Activated T-cell treated with anti-CD3 and anti-CD28 coated beads, Interleukin-2, amount 50 U/mL, for 72 hours (primary cell): ENCODE measurements at regions not wholly inside any gene's neighbourhood (a gene's known extent, or its start where the extent isn't known, plus 50 kb on each side); places are given as distances from the start of the nearest gene placed in this dataset.
"Not testable (repeated sequence)": the region's sequence is repeated elsewhere in the genome, so short reads cannot be mapped to it uniquely, and the experiment has no call there.

Experiments
- ATAC-seq, 2 donors: fragments of 150-1000 bp; cut with Tn5 transposase; replicated peaks in 1 of 2; 2 replicates each; pipeline ENCODE4 v1.10.0; 2021; ENCODE audit warnings: moderate library complexity in 2 of 2, mild to moderate bottlenecking in 1 of 2
- DNase-seq, 2 donors: peaks; one replicate each; pipeline ENCODE4 v3.0.0; 2021 to 2022; ENCODE audit warnings: mixed read lengths in 1 of 2
- H3K27ac Mint-ChIP-seq: one replicate; pipeline ENCODE4 v1.8.0; 2022; ENCODE audit warnings: mild to moderate bottlenecking, moderate library complexity, mixed read lengths
- H3K27me3 Mint-ChIP-seq: one replicate; pipeline ENCODE4 v1.8.0; 2022; ENCODE audit warnings: low read depth, mixed read lengths
- H3K36me3 Mint-ChIP-seq, 2 donors: one replicate each; pipeline ENCODE4 v1.8.0; 2022; ENCODE audit warnings: mixed read lengths in 2 of 2, mild to moderate bottlenecking in 1 of 2; ENCODE audit not compliant: insufficient read depth in 2 of 2
- H3K4me1 Mint-ChIP-seq: one replicate; pipeline ENCODE4 v1.8.0; 2022; ENCODE audit warnings: low read depth, mixed read lengths
- H3K4me3 Mint-ChIP-seq, 2 donors: one replicate each; pipeline ENCODE4 v1.8.0; 2022; ENCODE audit warnings: mild to moderate bottlenecking in 2 of 2, mixed read lengths in 2 of 2, moderate library complexity in 2 of 2
- H3K9me3 Mint-ChIP-seq, 2 donors: one replicate each; pipeline ENCODE4 v1.8.0; 2022; ENCODE audit warnings: mixed read lengths in 2 of 2

- no peak overlapping the region for H3K4me3 Mint-ChIP-seq
- DNase-seq: no peak
- H3K4me1 Mint-ChIP-seq: no peaks in the 10 kb centered on the region
- no peaks in the 10 kb centered on the region for H3K27me3 Mint-ChIP-seq
- ATAC-seq: no peak
- H3K9me3 Mint-ChIP-seq: peaks cover 0 to 2% of the 10 kb centered on the region in 2 donors
- no peak overlapping the region for H3K27ac Mint-ChIP-seq
- no peaks in the 10 kb centered on the region for H3K36me3 Mint-ChIP-seq
Measured at GRCh38 chr1:60668585-60668984, 413.8 kb upstream of the NFIA start.

- H3K9me3 Mint-ChIP-seq: peaks cover 0 to 2% of the 10 kb centered on the region in 2 donors
- no peaks in the 10 kb centered on the region for H3K27me3 Mint-ChIP-seq
- H3K4me3 Mint-ChIP-seq: no peak overlapping the region
- ATAC-seq: no peak
- no peaks in the 10 kb centered on the region for H3K4me1 Mint-ChIP-seq
- no peak for DNase-seq
- H3K27ac Mint-ChIP-seq: no peak overlapping the region
- no peaks in the 10 kb centered on the region for H3K36me3 Mint-ChIP-seq
Measured at GRCh38 chr1:60665311-60665710, 417.1 kb upstream of the NFIA start.

GRCh38 chr1:60664086-60664625 is 418.2 kb upstream of the NFIA start:
- no peaks in the 10 kb centered on the region for H3K36me3 Mint-ChIP-seq
- H3K4me3 Mint-ChIP-seq: no peak overlapping the region
- DNase-seq (no peak), ATAC-seq (no peak)
- H3K27me3 Mint-ChIP-seq: no peaks in the 10 kb centered on the region
- H3K27ac Mint-ChIP-seq: no peak overlapping the region
- H3K9me3 Mint-ChIP-seq: no peaks in the 10 kb centered on the region
- no peaks in the 10 kb centered on the region for H3K4me1 Mint-ChIP-seq

GRCh38 chr1:60662486-60663044 is 419.8 kb upstream of the NFIA start:
- Mint-ChIP-seq H3K4me3 (no peak overlapping the region), H3K4me1 (no peaks in the 10 kb centered on the region), H3K36me3 (no peaks in the 10 kb centered on the region), H3K27ac (no peak overlapping the region), H3K27me3 (no peaks in the 10 kb centered on the region), H3K9me3 (no peaks in the 10 kb centered on the region)
- DNase-seq: no peak
- no peak for ATAC-seq

GRCh38 chr1:60657926-60658325 is 424.4 kb upstream of the NFIA start:
- H3K36me3 Mint-ChIP-seq: no peaks in the 10 kb centered on the region

GRCh38 chr1:60655679-60656355 is 426.5 kb upstream of the NFIA start:
- H3K27me3 Mint-ChIP-seq: no peaks in the 10 kb centered on the region
- no peaks in the 10 kb centered on the region for H3K4me1 Mint-ChIP-seq
- no peaks in the 10 kb centered on the region for H3K36me3 Mint-ChIP-seq
- H3K4me3 Mint-ChIP-seq: no peak overlapping the region
- ATAC-seq (no peak), DNase-seq (no peak)
- H3K27ac Mint-ChIP-seq: no peak overlapping the region
- peaks cover 2 to 3% of the 10 kb centered on the region in 2 donors for H3K9me3 Mint-ChIP-seq

More at GRCh38 chr1:60657926-60658325, 424.4 kb upstream of the NFIA start:
- H3K9me3 Mint-ChIP-seq: no peaks in the 10 kb centered on the region
- H3K4me1 Mint-ChIP-seq: no peaks in the 10 kb centered on the region
- no peaks in the 10 kb centered on the region for H3K27me3 Mint-ChIP-seq
- no peak overlapping the region for H3K4me3 Mint-ChIP-seq
- ATAC-seq (no peak), DNase-seq (no peak)
- no peak overlapping the region for H3K27ac Mint-ChIP-seq

GRCh38 chr1:60640033-60640551 is 442.3 kb upstream of the NFIA start:
- H3K4me1 Mint-ChIP-seq, H3K4me3 Mint-ChIP-seq, DNase-seq, H3K9me3 Mint-ChIP-seq, H3K27me3 Mint-ChIP-seq, ATAC-seq, H3K27ac Mint-ChIP-seq, H3K36me3 Mint-ChIP-seq: not testable (repeated sequence)

- Mint-ChIP-seq H3K27me3 (no peaks in the 10 kb centered on the region), H3K27ac (no peak overlapping the region), H3K4me3 (no peak overlapping the region), H3K36me3 (no peaks in the 10 kb centered on the region), H3K4me1 (no peaks in the 10 kb centered on the region), H3K9me3 (no peaks in the 10 kb centered on the region)
- ATAC-seq (no peak), DNase-seq (no peak)
Measured at GRCh38 chr1:60639287-60639686, 443.1 kb upstream of the NFIA start.

GRCh38 chr1:60637651-60638050 is 444.7 kb upstream of the NFIA start:
- Mint-ChIP-seq H3K27me3 (no peaks in the 10 kb centered on the region), H3K9me3 (no peaks in the 10 kb centered on the region), H3K36me3 (no peaks in the 10 kb centered on the region), H3K4me1 (no peaks in the 10 kb centered on the region), H3K4me3 (no peak overlapping the region), H3K27ac (no peak overlapping the region)
- DNase-seq (no peak), ATAC-seq (no peak)

- H3K27ac Mint-ChIP-seq: no peak overlapping the region
- peaks cover 0 to 2% of the 10 kb centered on the region in 2 donors for H3K9me3 Mint-ChIP-seq
- H3K36me3 Mint-ChIP-seq: no peaks in the 10 kb centered on the region
- H3K4me3 Mint-ChIP-seq: no peak overlapping the region
- no peak for ATAC-seq
- peaks cover 4% of the 10 kb centered on the region for H3K27me3 Mint-ChIP-seq
- no peaks in the 10 kb centered on the region for H3K4me1 Mint-ChIP-seq
- no peak for DNase-seq
Measured at GRCh38 chr1:60636946-60637345, 445.4 kb upstream of the NFIA start.

GRCh38 chr1:60634106-60634505 is 448.3 kb upstream of the NFIA start:
- Mint-ChIP-seq H3K9me3 (peaks cover 2% of the 10 kb centered on the region in 2 donors), H3K4me3 (no peak overlapping the region), H3K27me3 (peaks cover 6% of the 10 kb centered on the region), H3K4me1 (no peaks in the 10 kb centered on the region), H3K36me3 (no peaks in the 10 kb centered on the region), H3K27ac (no peak overlapping the region)
- ATAC-seq: no peak
- no peak for DNase-seq

- H3K4me1 Mint-ChIP-seq: no peaks in the 10 kb centered on the region
- H3K27ac Mint-ChIP-seq: no peak overlapping the region
- H3K4me3 Mint-ChIP-seq: no peak overlapping the region
- no peaks in the 10 kb centered on the region for H3K9me3 Mint-ChIP-seq
- no peaks in the 10 kb centered on the region for H3K36me3 Mint-ChIP-seq
- DNase-seq: no peak
- no peak for ATAC-seq
- peaks cover 9% of the 10 kb centered on the region for H3K27me3 Mint-ChIP-seq
Measured at GRCh38 chr1:60622486-60622885, 459.9 kb upstream of the NFIA start.

- Mint-ChIP-seq H3K27me3 (peaks cover 9% of the 10 kb centered on the region), H3K4me1 (no peaks in the 10 kb centered on the region), H3K9me3 (no peaks in the 10 kb centered on the region), H3K4me3 (no peak overlapping the region), H3K36me3 (no peaks in the 10 kb centered on the region), H3K27ac (no peak overlapping the region)
- DNase-seq (no peak), ATAC-seq (no peak)
Measured at GRCh38 chr1:60621368-60621851, 461.0 kb upstream of the NFIA start.
